Left lung (tissue), 4 donors: ENCODE measurements at regions not wholly inside any gene's neighbourhood (a gene's known extent, or its start where the extent isn't known, plus 50 kb on each side); places are given as distances from the start of the nearest gene placed in this dataset.

Experiments used
- ATAC-seq: fragments of 200-7000 bp; cut with Tn5 transposase; one replicate; pipeline ENCODE4 v1.9.1; 2020; ENCODE audit warnings: moderate library complexity
- DNase-seq, 4 donors: peaks; one replicate each; pipeline ENCODE4 v3.0.0-alpha.2; 2013 to 2020
- H3K27ac ChIP-seq, 2 donors: fragments of 200-600 bp; sonication (generic) in 1 of 2; one replicate each; pipeline versions ENCODE4 v1.5.0 to v1.8.0; 2020 to 2021
- H3K27me3 ChIP-seq, 2 donors: fragments of 200-600 bp; sonication (generic) in 1 of 2; one replicate each; pipeline versions ENCODE4 v1.5.0 to v1.8.0; 2020 to 2021
- H3K36me3 ChIP-seq, 2 donors: fragments of 200-600 bp; sonication (generic) in 1 of 2; one replicate each; pipeline versions ENCODE4 v1.5.0 to v1.8.0; 2020 to 2021
- H3K4me1 ChIP-seq, 2 donors: fragments of 200-600 bp; one replicate each; pipeline ENCODE4 v1.8.0; 2021
- H3K4me3 ChIP-seq, 2 donors: fragments of 200-600 bp; sonication (generic) in 1 of 2; one replicate each; pipeline versions ENCODE4 v1.5.0 to v1.8.0; 2020 to 2021; ENCODE audit warnings: mild to moderate bottlenecking in 1 of 2
- H3K9me3 ChIP-seq, 2 donors: fragments of 200-600 bp; sonication (generic) in 1 of 2; one replicate each; pipeline versions ENCODE4 v1.5.0 to v1.8.0; 2020 to 2021
- CTCF ChIP-seq, 2 donors: fragments of 200-600 bp; sonication (generic) in 1 of 2; IDR thresholded peaks; one replicate each; pipeline versions ENCODE4 v1.5.0 to v1.8.0; 2021; ENCODE audit warnings: antibody characterized with exemption in 2 of 2
- intact Hi-C, 2 donors: fragments of 100-400 bp; cut with DNase I; formaldehyde crosslinking; loops; one replicate each; pipeline versions ENCODE4 v1.11.2 to v1.14.2; 2022
- donor health status: DM: no; HTN: yes; CAD: no.
- donor health status: DM: no; HTN: no; CAD: no.

- Histone ChIP-seq H3K4me1 (no peaks in the 10 kb centered on the region), H3K4me3 (no peak overlapping the region), H3K27ac (no peak overlapping the region), H3K27me3 (no peaks in the 10 kb centered on the region), H3K9me3 (peaks cover 0 to 28% of the 10 kb centered on the region in 2 donors), H3K36me3 (no peaks in the 10 kb centered on the region)
- no peak for TF ChIP-seq CTCF (IDR thresholded peaks at IDR 0.05)
- DNase-seq (no peak), ATAC-seq (no peak)
- intact Hi-C loops = no loop called here
Observed at GRCh38 chr13:90547272-90547790, 800.2 kb upstream of the MIR17HG start.

- no peak overlapping the region for H3K27ac ChIP-seq
- ATAC-seq (no peak), DNase-seq (no peak)
- TF ChIP-seq CTCF (IDR thresholded peaks at IDR 0.05) = no peak
- H3K4me1 ChIP-seq = no peaks in the 10 kb centered on the region
- H3K4me3 ChIP-seq = no peak overlapping the region
- intact Hi-C loops = no loop called here
- H3K9me3 ChIP-seq = peaks cover 0 to 25% of the 10 kb centered on the region in 2 donors
- H3K27me3 ChIP-seq = no peaks in the 10 kb centered on the region
- H3K36me3 ChIP-seq = no peaks in the 10 kb centered on the region
Observed at GRCh38 chr13:90551253-90551652, 796.2 kb upstream of the MIR17HG start.

- DNase-seq = peak in 1 of 4 donors; percentile 14
- Histone ChIP-seq H3K36me3 (no peaks in the 10 kb centered on the region), H3K27me3 (no peaks in the 10 kb centered on the region), H3K4me3 (no peak overlapping the region), H3K4me1 (no peaks in the 10 kb centered on the region), H3K9me3 (peaks cover 0 to 11% of the 10 kb centered on the region in 2 donors), H3K27ac (no peak overlapping the region)
- no peak for ATAC-seq
- intact Hi-C loops = no loop called here
- TF ChIP-seq CTCF (IDR thresholded peaks at IDR 0.05) = no peak
Observed at GRCh38 chr13:90552702-90553101, 794.8 kb upstream of the MIR17HG start.

- H3K36me3 ChIP-seq = no peaks in the 10 kb centered on the region
- no peak for ATAC-seq
- H3K27me3 ChIP-seq = no peaks in the 10 kb centered on the region
- TF ChIP-seq CTCF (IDR thresholded peaks at IDR 0.05) = no peak
- H3K4me3 ChIP-seq = no peak overlapping the region
- peaks cover 0 to 6% of the 10 kb centered on the region in 2 donors for H3K9me3 ChIP-seq
- H3K27ac ChIP-seq = no peak overlapping the region
- no peak for DNase-seq
- H3K4me1 ChIP-seq = no peaks in the 10 kb centered on the region
- intact Hi-C loops = no loop called here
Observed at GRCh38 chr13:90553159-90553558, 794.3 kb upstream of the MIR17HG start.

GRCh38 chr13:90557626-90558025, 789.9 kb upstream of the MIR17HG start:
- H3K36me3 ChIP-seq = no peaks in the 10 kb centered on the region
- DNase-seq = no peak
- intact Hi-C loops = no loop called here
- no peak for ATAC-seq
- TF ChIP-seq CTCF (IDR thresholded peaks at IDR 0.05) = no peak
- H3K9me3 ChIP-seq = no peaks in the 10 kb centered on the region
- no peaks in the 10 kb centered on the region for H3K4me1 ChIP-seq
- no peak overlapping the region for H3K27ac ChIP-seq
- no peak overlapping the region for H3K4me3 ChIP-seq
- H3K27me3 ChIP-seq = no peaks in the 10 kb centered on the region
